NCI-H1417 (cell line): ENCODE measurements at regions not wholly inside any gene's neighbourhood (a gene's known extent, or its start where the extent isn't known, plus 50 kb on each side); places are given as distances from the start of the nearest gene placed in this dataset.

Experiments used
- DNase-seq, 3 experiments: peaks; one replicate each; lab custom pipeline; 2025; lab: John Stamatoyannopoulos, UW

- DNase-seq, result no peak
These were observed 55.3 kb upstream of the COPS8 start for GRCh38 chr2:237030382-237030781.

GRCh38 chr2:237033536-237034060 lies 52.1 kb upstream of the COPS8 start:
- DNase-seq, result no peak

DNA sequence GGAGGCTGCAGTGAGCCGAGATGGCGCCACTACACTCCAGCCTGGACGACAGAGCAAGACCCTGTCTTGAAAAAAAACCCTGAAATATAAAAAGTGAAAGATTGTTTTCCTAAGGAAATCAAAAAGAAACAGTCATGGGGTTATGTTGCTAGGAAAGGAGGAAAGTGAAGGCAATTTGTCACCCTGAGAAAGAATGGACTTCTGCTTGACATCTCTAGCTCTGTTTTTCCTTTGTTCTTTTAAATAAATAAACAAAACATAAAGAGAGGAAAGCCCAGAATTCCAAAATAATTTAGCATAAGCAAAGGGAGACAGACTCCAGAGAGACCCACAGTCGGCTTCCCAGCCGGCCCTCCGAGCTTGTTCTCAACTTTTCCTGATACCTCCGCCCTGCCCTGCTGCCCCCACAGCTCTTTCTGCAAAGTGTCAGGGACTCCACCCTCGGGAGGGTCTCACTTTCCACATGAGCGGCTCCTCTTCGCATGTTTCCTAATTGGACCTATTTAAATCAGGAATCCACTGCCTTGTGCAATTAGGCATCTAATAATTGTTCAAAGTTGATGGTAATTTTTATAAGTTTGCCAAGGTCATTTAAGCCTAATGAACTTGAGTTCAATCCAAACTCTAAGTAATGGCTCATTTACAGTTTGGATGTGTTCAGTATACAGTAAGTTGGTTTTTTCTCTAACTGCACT lies 49.8 kb upstream of the COPS8 start:
- DNase-seq, result no peak
